H1 (cell line): ENCODE measurements at regions not wholly inside any gene's neighbourhood (a gene's known extent, or its start where the extent isn't known, plus 50 kb on each side); places are given as distances from the start of the nearest gene placed in this dataset.

Experiments
- CTCF ChIA-PET: fragments of 300-600 bp; sonication (Branson Sonifier 250); formaldehyde crosslinking; loops from one replicate; lab custom pipeline; 2021; ENCODE audit not compliant: partially characterized antibody; lab: Charles Lee
- POLR2A ChIA-PET: fragments of 300-600 bp; sonication (Branson Sonifier 250); formaldehyde crosslinking; loops from one replicate; lab custom pipeline; 2021; ENCODE audit warnings: inconsistent platforms; ENCODE audit not compliant: partially characterized antibody; lab: Charles Lee
- DNase-seq, 2 experiments: peaks; one replicate each; pipeline versions ENCODE4 v3.0.0 to v3.0.0-alpha.2; 2010 to 2022; ENCODE audit warnings: low spot score in 2 of 2, low read depth in 1 of 2, mixed read lengths in 1 of 2
- FAIRE-seq: peaks from 2 replicates; lab custom pipeline; 2011; peaks lifted over from hg19 to GRCh38; lab: Jason Lieb, UNC
- H2AFZ ChIP-seq: 2 replicates; pipeline ENCODE4 v1.8.1; 2012; ENCODE audit warnings: low read length, inconsistent platforms
- H2AK5ac ChIP-seq: 2 replicates; pipeline ENCODE4 v1.6.1; 2013; ENCODE audit warnings: low read depth, low read length
- H2BK120ac ChIP-seq: replicated peaks from 2 replicates; pipeline ENCODE3; 2013; ENCODE audit warnings: low read depth, low read length, inconsistent platforms
- H2BK12ac ChIP-seq: 2 replicates; pipeline ENCODE4 v1.6.1; 2013; ENCODE audit warnings: low read depth, low read length
- H2BK15ac ChIP-seq: 2 replicates; pipeline ENCODE4 v1.6.1; 2013; ENCODE audit warnings: low read length
- H2BK20ac ChIP-seq: 2 replicates; pipeline ENCODE4 v1.6.1; 2013; ENCODE audit warnings: low read length
- H2BK5ac ChIP-seq: 2 replicates; pipeline ENCODE4 v1.6.1; 2013; ENCODE audit warnings: low read depth, low read length
- H3K14ac ChIP-seq: 2 replicates; pipeline ENCODE4 v1.6.1; 2013; ENCODE audit warnings: inconsistent platforms; ENCODE audit not compliant: insufficient read length
- H3K18ac ChIP-seq: 2 replicates; pipeline ENCODE4 v1.6.1; 2013; ENCODE audit warnings: low read length; ENCODE audit errors: extremely low read depth
- H3K23ac ChIP-seq: 2 replicates; pipeline ENCODE4 v1.6.1; 2013; ENCODE audit warnings: inconsistent platforms; ENCODE audit not compliant: insufficient read length
- H3K23me2 ChIP-seq: 2 replicates; pipeline ENCODE4 v1.6.1; 2013; ENCODE audit warnings: low read depth, low read length
- H3K27ac ChIP-seq: 2 replicates; pipeline ENCODE4 v1.6.1; 2011; ENCODE audit warnings: low read depth, low read length, inconsistent platforms
- H3K27me3 ChIP-seq, 4 experiments: replicated peaks in 1 of 4; 1 replicate in 1 of 4; 2 replicates in 3 of 4; pipeline versions ENCODE4 v1.6.1 to v1.8.1; 2011 to 2013; ENCODE audit warnings: low read length in 3 of 4, mild to moderate bottlenecking in 3 of 4, inconsistent platforms in 2 of 4, mixed read lengths in 2 of 4, moderate library complexity in 1 of 4; ENCODE audit not compliant: control insufficient read depth in 3 of 4, insufficient read depth in 3 of 4; ENCODE audit errors: extremely low read depth in 1 of 4
- H3K36me3 ChIP-seq, 4 experiments: 2 replicates each; pipeline versions ENCODE4 v1.6.1 to v1.8.1; 2011 to 2013; ENCODE audit warnings: mild to moderate bottlenecking in 4 of 4, low read length in 3 of 4, moderate library complexity in 2 of 4, control low read depth in 1 of 4, inconsistent platforms in 1 of 4; ENCODE audit not compliant: insufficient read depth in 4 of 4, control insufficient read depth in 2 of 4
- H3K4ac ChIP-seq: replicated peaks from 2 replicates; pipeline ENCODE3; 2013; ENCODE audit warnings: low read length, low read depth, mixed read lengths, inconsistent platforms; ENCODE audit not compliant: insufficient read length
- H3K4me1 ChIP-seq, 4 experiments: replicated peaks in 1 of 4; 1 replicate in 1 of 4; 2 replicates in 3 of 4; pipeline versions ENCODE4 v1.6.1 to v1.8.1; 2011 to 2013; ENCODE audit warnings: low read length in 3 of 4, inconsistent platforms in 2 of 4, mixed read lengths in 1 of 4; ENCODE audit not compliant: insufficient read depth in 4 of 4, control insufficient read depth in 3 of 4
- H3K4me2 ChIP-seq, 2 experiments: 2 replicates each; pipeline versions ENCODE4 v1.6.1 to v1.8.1; 2011 to 2013; ENCODE audit warnings: low read depth in 2 of 2, low read length in 2 of 2, control low read depth in 1 of 2, inconsistent platforms in 1 of 2, mild to moderate bottlenecking in 1 of 2; ENCODE audit not compliant: insufficient read depth in 1 of 2
- H3K4me3 ChIP-seq, 4 experiments: fragments of 200-600, 300-600 bp in 1 of 4; sonication (generic), shearing (Covaris generic), sonication (Bioruptor Twin) in 1 of 4; 2 replicates each; pipeline versions ENCODE4 v1.5.1 to v1.8.1; 2011 to 2016; ENCODE audit warnings: low read length in 4 of 4, low read depth in 3 of 4, control low read depth in 2 of 4, inconsistent platforms in 2 of 4, mild to moderate bottlenecking in 2 of 4, mixed read lengths in 1 of 4, moderate library complexity in 1 of 4; ENCODE audit not compliant: insufficient read depth in 2 of 4; ENCODE audit errors: extremely low read depth in 1 of 4
- H3K56ac ChIP-seq: replicated peaks from 2 replicates; pipeline ENCODE3; 2013; ENCODE audit warnings: low read depth, mild to moderate bottlenecking, mixed read lengths, low read length, inconsistent platforms; ENCODE audit not compliant: insufficient read length
- H3K79me1 ChIP-seq: 2 replicates; pipeline ENCODE4 v1.6.1; 2013; ENCODE audit warnings: low read depth, low read length, control low read depth
- H3K79me2 ChIP-seq, 2 experiments: 2 replicates each; pipeline versions ENCODE4 v1.6.1 to v1.8.1; 2012 to 2013; ENCODE audit warnings: low read length in 2 of 2, mild to moderate bottlenecking in 2 of 2, inconsistent platforms in 1 of 2; ENCODE audit not compliant: insufficient read depth in 2 of 2, control insufficient read depth in 1 of 2
- H3K9ac ChIP-seq, 4 experiments: replicated peaks in 1 of 4; 1 replicate in 1 of 4; 2 replicates in 3 of 4; pipeline versions ENCODE4 v1.6.1 to v1.8.1; 2011 to 2013; ENCODE audit warnings: low read depth in 3 of 4, low read length in 3 of 4, control low read depth in 2 of 4, mild to moderate bottlenecking in 2 of 4, moderate library complexity in 2 of 4, inconsistent platforms in 1 of 4; ENCODE audit errors: extremely low read depth in 1 of 4
- H3K9me3 ChIP-seq, 2 experiments: 2 replicates each; pipeline versions ENCODE4 v1.6.1 to v1.8.1; 2012 to 2013; ENCODE audit warnings: mild to moderate bottlenecking in 2 of 2, moderate library complexity in 2 of 2, control low read depth in 1 of 2, inconsistent platforms in 1 of 2, low read depth in 1 of 2, low read length in 1 of 2, mixed read lengths in 1 of 2; ENCODE audit not compliant: insufficient read depth in 2 of 2
- H4K20me1 ChIP-seq, 2 experiments: replicated peaks in 1 of 2; 2 replicates each; pipeline versions ENCODE3 to v1.8.1; 2011 to 2013; ENCODE audit warnings: inconsistent platforms in 2 of 2, low read length in 2 of 2, mild to moderate bottlenecking in 1 of 2; ENCODE audit not compliant: insufficient read depth in 2 of 2, control insufficient read depth in 1 of 2
- H4K5ac ChIP-seq: 2 replicates; pipeline ENCODE4 v1.6.1; 2013; ENCODE audit warnings: low read length, low read depth, mixed read lengths, inconsistent platforms; ENCODE audit not compliant: insufficient read length
- H4K8ac ChIP-seq: 2 replicates; pipeline ENCODE4 v1.8.0; 2013; ENCODE audit warnings: mild to moderate bottlenecking, moderate library complexity, low read length, inconsistent platforms; ENCODE audit not compliant: insufficient read depth; ENCODE audit errors: extremely low read depth
- H4K91ac ChIP-seq: replicated peaks from 2 replicates; pipeline ENCODE3; 2013; ENCODE audit warnings: low read length, mixed read lengths, inconsistent platforms; ENCODE audit not compliant: insufficient read length
- ASH2L ChIP-seq: fragments of 200-600, 300-600 bp; sonication (generic); IDR thresholded peaks from one replicate; pipeline ENCODE4 v1.7.1; 2017; ENCODE audit warnings: low read length
- BCL11A ChIP-seq, 2 experiments: IDR thresholded peaks; one replicate each; pipeline ENCODE4 v1.6.1; 2011; ENCODE audit warnings: low read depth in 2 of 2, low read length in 2 of 2, mild to moderate bottlenecking in 2 of 2
- BRCA1 ChIP-seq: IDR thresholded peaks from 2 replicates; pipeline ENCODE4 v1.6.1; 2012; ENCODE audit warnings: low read depth, low read length, improper control_type of control experiment
- CTBP2 ChIP-seq: IDR thresholded peaks from 2 replicates; pipeline ENCODE4 v1.7.0; 2011; ENCODE audit warnings: borderline replicate concordance, mild to moderate bottlenecking, moderate library complexity, mixed read lengths, low read length; ENCODE audit not compliant: insufficient read depth, insufficient read length
- EGR1 ChIP-seq: IDR thresholded peaks from 2 replicates; pipeline ENCODE4 v1.6.1; 2011; ENCODE audit warnings: low read depth, low read length, borderline replicate concordance
- HDAC2 ChIP-seq, 2 experiments: fragments of 300-600 bp in 1 of 2; sonication (generic) in 1 of 2; IDR thresholded peaks; 2 replicates each; pipeline ENCODE4 v1.6.1; 2011 to 2012; ENCODE audit warnings: low read depth in 2 of 2, low read length in 2 of 2, mild to moderate bottlenecking in 2 of 2, moderate library complexity in 2 of 2, borderline replicate concordance in 1 of 2, inconsistent platforms in 1 of 2
- KDM1A ChIP-seq: fragments of 200-600, 300-600 bp; sonication (generic); IDR thresholded peaks from 2 replicates; pipeline ENCODE4 v1.7.1; 2016; ENCODE audit warnings: mild to moderate bottlenecking, low read length, borderline replicate concordance
- POU5F1 ChIP-seq: IDR thresholded peaks from 2 replicates; pipeline ENCODE4 v1.6.1; 2011; ENCODE audit warnings: low read depth, mild to moderate bottlenecking, low read length, moderate library complexity
- RFX5 ChIP-seq: IDR thresholded peaks from 2 replicates; pipeline ENCODE4 v1.6.1; 2011; ENCODE audit warnings: low read depth, low read length, improper control_type of control experiment, borderline replicate concordance
- SIRT6 ChIP-seq: IDR thresholded peaks from one replicate; pipeline ENCODE4 v1.7.1; 2012; ENCODE audit warnings: low read length, inconsistent platforms
- SRF ChIP-seq: IDR thresholded peaks from 2 replicates; pipeline ENCODE4 v1.6.1; 2011; ENCODE audit warnings: mild to moderate bottlenecking, low read depth, low read length, moderate library complexity
- TBP ChIP-seq: IDR thresholded peaks from 2 replicates; pipeline ENCODE4 v1.6.1; 2011; ENCODE audit warnings: low read depth, low read length, improper control_type of control experiment
- ZNF274 ChIP-seq: IDR thresholded peaks from 2 replicates; pipeline ENCODE4 v1.7.0; 2012; ENCODE audit warnings: low read length, borderline replicate concordance; ENCODE audit errors: extremely low read depth
- TF ChIP-seq, protein P1 (sequence below): IDR thresholded peaks from 2 replicates; pipeline ENCODE4 v1.6.1; 2011; ENCODE audit warnings: low read depth, mild to moderate bottlenecking, low read length; ENCODE audit not compliant: insufficient read depth
- TF ChIP-seq, protein P2 (sequence below): IDR thresholded peaks from 2 replicates; pipeline ENCODE4 v1.6.1; 2012; ENCODE audit warnings: inconsistent platforms

DNA sequence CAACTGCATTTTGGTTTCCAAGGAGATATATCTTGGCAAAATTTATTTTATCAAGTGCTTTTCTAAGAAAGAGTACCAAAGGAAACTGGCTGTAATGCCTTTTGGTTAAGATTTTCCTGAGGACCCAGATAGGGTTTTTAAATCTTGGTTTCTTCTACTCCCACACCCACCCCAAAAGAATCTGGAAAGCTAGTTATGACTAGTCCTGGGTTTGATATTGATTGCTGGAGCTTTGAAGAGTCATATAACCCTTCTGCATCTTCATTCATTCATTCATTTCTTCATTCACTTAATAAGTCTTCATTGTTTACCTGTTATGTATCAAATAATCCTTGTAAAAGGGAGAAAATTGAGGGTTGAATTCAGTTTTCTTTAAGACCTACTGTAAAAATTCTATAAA lies 425.2 kb downstream of the PCNX1 start:
- no peak overlapping the region for H2BK12ac ChIP-seq
- no peaks in the 10 kb centered on the region for H3K9me3 ChIP-seq
- no peak overlapping the region for H3K18ac ChIP-seq
- H4K20me1 ChIP-seq = peaks cover 0 to 4% of the 10 kb centered on the region in 2 experiments
- no peak overlapping the region for H3K27ac ChIP-seq
- ChIA-PET CTCF (interaction anchor here (0.6 kb wide), 1 partner anchor 151 kb away, joined by 4 read pairs; no protein-coding TSS in a partner anchor), POLR2A (interaction anchor here (1.4 kb wide), 1 partner anchor 13 kb away, joined by 4 read pairs; no protein-coding TSS in a partner anchor)
- no peak overlapping the region for H4K8ac ChIP-seq
- no peak overlapping the region for H2AFZ ChIP-seq
- no peak overlapping the region for H2BK15ac ChIP-seq
- H3K4me1 ChIP-seq = peaks cover 0 to 7% (median 3%) of the 10 kb centered on the region in 4 experiments; a peak in 3 of 7 replicates
- no peak overlapping the region for H2BK20ac ChIP-seq
- H3K4me3 ChIP-seq = no peak overlapping the region
- no peak overlapping the region for H2AK5ac ChIP-seq
- FAIRE-seq (no peak), DNase-seq (no peak)
- no peak overlapping the region for H3K9ac ChIP-seq
- H3K79me1 ChIP-seq = no peaks in the 10 kb centered on the region; the same call in 1 of the 2 replicates
- H3K14ac ChIP-seq = no peak overlapping the region
- H3K4me2 ChIP-seq = no peak overlapping the region
- H3K23me2 ChIP-seq = no peaks in the 10 kb centered on the region; the same call in 1 of the 2 replicates
- H3K36me3 ChIP-seq = no peaks in the 10 kb centered on the region
- H3K23ac ChIP-seq = no peak overlapping the region
- H4K91ac ChIP-seq = no peak overlapping the region
- H4K5ac ChIP-seq = no peak overlapping the region
- H3K79me2 ChIP-seq = peaks cover 3 to 98% of the 10 kb centered on the region in 2 experiments
- H2BK120ac ChIP-seq = no peak overlapping the region
- no peak overlapping the region for H3K56ac ChIP-seq
- H3K4ac ChIP-seq = no peak overlapping the region
- no peak overlapping the region for H2BK5ac ChIP-seq
- no peaks in the 10 kb centered on the region for H3K27me3 ChIP-seq
- no peak for TF ChIP-seq HDAC2 (IDR thresholded peaks at IDR 0.05; ENCODE audit: borderline replicate concordance in 1 of 2, low read depth in 2 of 2, low read length in 2 of 2)
- TF ChIP-seq POU5F1 = no peak
- no peak for TF ChIP-seq TBP
- TF ChIP-seq EGR1 = no peak
- TF ChIP-seq CTBP2 = no peak
- TF ChIP-seq BRCA1 = no peak
- no peak for TF ChIP-seq SIRT6
- TF ChIP-seq RFX5 = no peak
- TF ChIP-seq, protein P1, sequence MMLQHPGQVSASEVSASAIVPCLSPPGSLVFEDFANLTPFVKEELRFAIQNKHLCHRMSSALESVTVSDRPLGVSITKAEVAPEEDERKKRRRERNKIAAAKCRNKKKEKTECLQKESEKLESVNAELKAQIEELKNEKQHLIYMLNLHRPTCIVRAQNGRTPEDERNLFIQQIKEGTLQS = no peak
- no peak for TF ChIP-seq BCL11A (IDR thresholded peaks at IDR 0.05; ENCODE audit: low read depth in 2 of 2, low read length in 2 of 2)
- TF ChIP-seq, protein P2, sequence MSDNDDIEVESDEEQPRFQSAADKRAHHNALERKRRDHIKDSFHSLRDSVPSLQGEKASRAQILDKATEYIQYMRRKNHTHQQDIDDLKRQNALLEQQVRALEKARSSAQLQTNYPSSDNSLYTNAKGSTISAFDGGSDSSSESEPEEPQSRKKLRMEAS = no peak
- no peak for TF ChIP-seq ZNF274
- TF ChIP-seq KDM1A = no peak
- no peak for TF ChIP-seq SRF
- TF ChIP-seq ASH2L = no peak
